HG03066 (cell line): ENCODE measurements at regions not wholly inside any gene's neighbourhood (a gene's known extent, or its start where the extent isn't known, plus 50 kb on each side); places are given as distances from the start of the nearest gene placed in this dataset.

Source experiments
- ATAC-seq: cut with Tn5 transposase; IDR thresholded peaks from one replicate; pipeline ENCODE4 v1.9.1; 2021; ENCODE audit warnings: low read depth; ENCODE audit not compliant: unreplicated experiment

- no peak for ATAC-seq
Observed at GRCh38 chr12:103178366-103179080, 221.0 kb downstream of the ASCL1 start.

GRCh38 chr12:103181366-103182152 is 224.1 kb downstream of the ASCL1 start:
- ATAC-seq = peak; percentile 93

- ATAC-seq = no peak
Observed at GRCh38 chr12:103182299-103182698, 224.8 kb downstream of the ASCL1 start.

- no peak for ATAC-seq
Observed at GRCh38 chr12:103196467-103196866, 239.0 kb downstream of the ASCL1 start.

GRCh38 chr12:103197725-103198388 is 240.4 kb downstream of the ASCL1 start:
- ATAC-seq = no peak

- no peak for ATAC-seq
Observed at GRCh38 chr12:103198499-103198898, 241.0 kb downstream of the ASCL1 start.

GRCh38 chr12:103205906-103206305 is 248.4 kb downstream of the ASCL1 start:
- no peak for ATAC-seq

GRCh38 chr12:103207936-103208335 is 250.5 kb downstream of the ASCL1 start:
- no peak for ATAC-seq

- no peak for ATAC-seq
Observed at GRCh38 chr12:103241184-103241583, 254.6 kb downstream of the C12orf42 start.

- ATAC-seq = no peak
Observed at GRCh38 chr12:103244596-103244995, 251.2 kb downstream of the C12orf42 start.

GRCh38 chr12:103247531-103247930 is 248.2 kb downstream of the C12orf42 start:
- no peak for ATAC-seq

GRCh38 chr12:103249607-103250006 is 246.2 kb downstream of the C12orf42 start:
- ATAC-seq = no peak

GRCh38 chr12:103250487-103250886 is 245.3 kb downstream of the C12orf42 start:
- no peak for ATAC-seq
